ENCODE measurements at regions not wholly inside any gene's neighbourhood (a gene's known extent, or its start where the extent isn't known, plus 50 kb on each side); places are given as distances from the start of the nearest gene placed in this dataset.

- Histone ChIP-seq H3K36me3 (ENCODE audit: insufficient read depth, low read length) (no peaks in the 10 kb centered on the region), H3K4me3 (ENCODE audit: low read length) (no peak overlapping the region), H3K9me3 (ENCODE audit: insufficient read depth, low read depth, low read length) (no peaks in the 10 kb centered on the region), H3K4me1 (ENCODE audit: insufficient read depth, low read length) (peaks cover 11% of the 10 kb centered on the region), H3K27ac (ENCODE audit: low read depth, low read length) (no peak overlapping the region), H3K27me3 (ENCODE audit: insufficient read depth, low read length) (no peaks in the 10 kb centered on the region), H3K9ac (ENCODE audit: low read depth, low read length) (no peak overlapping the region)
- 97% methylated on average over 4 of the region's 4 CpGs for WGBS
These were observed 328.2 kb upstream of the MEX3C start for GRCh38 chr18:51525453-51526225.

- H3K27ac ChIP-seq (ENCODE audit: low read depth, low read length) = no peak overlapping the region
- H3K4me1 ChIP-seq (ENCODE audit: insufficient read depth, low read length) = peaks cover 4% of the 10 kb centered on the region
- no peaks in the 10 kb centered on the region for H3K9me3 ChIP-seq (ENCODE audit: insufficient read depth, low read depth, low read length)
- no peak overlapping the region for H3K9ac ChIP-seq (ENCODE audit: low read depth, low read length)
- H3K4me3 ChIP-seq (ENCODE audit: low read length) = no peak overlapping the region
- no peaks in the 10 kb centered on the region for H3K36me3 ChIP-seq (ENCODE audit: insufficient read depth, low read length)
- WGBS = no CpG with 5 or more reads among the region's 1 CpG
- H3K27me3 ChIP-seq (ENCODE audit: insufficient read depth, low read length) = no peaks in the 10 kb centered on the region
These were observed 330.3 kb upstream of the MEX3C start for GRCh38 chr18:51527826-51528225.

GRCh38 chr18:51531501-51531900 is 334.0 kb upstream of the MEX3C start:
- Histone ChIP-seq H3K27ac (ENCODE audit: low read depth, low read length) (no peak overlapping the region), H3K9me3 (ENCODE audit: insufficient read depth, low read depth, low read length) (no peaks in the 10 kb centered on the region), H3K9ac (ENCODE audit: low read depth, low read length) (no peak overlapping the region), H3K4me3 (ENCODE audit: low read length) (no peak overlapping the region), H3K27me3 (ENCODE audit: insufficient read depth, low read length) (no peaks in the 10 kb centered on the region), H3K4me1 (ENCODE audit: insufficient read depth, low read length) (no peaks in the 10 kb centered on the region), H3K36me3 (ENCODE audit: insufficient read depth, low read length) (no peaks in the 10 kb centered on the region)
- 96% methylated on average over 5 of the region's 5 CpGs for WGBS

- H3K4me1 ChIP-seq (ENCODE audit: insufficient read depth, low read length) = 0 out of 2 replicates have a peak, but pooled peaks cover 5% of the 10 kb centered on the region
- H3K36me3 ChIP-seq (ENCODE audit: insufficient read depth, low read length) = no peaks in the 10 kb centered on the region
- H3K27me3 ChIP-seq (ENCODE audit: insufficient read depth, low read length) = no peaks in the 10 kb centered on the region
- H3K9ac ChIP-seq (ENCODE audit: low read depth, low read length) = no peak overlapping the region
- no peak overlapping the region for H3K4me3 ChIP-seq (ENCODE audit: low read length)
- 11% methylated on average over 6 of the region's 6 CpGs for WGBS
- no peak overlapping the region for H3K27ac ChIP-seq (ENCODE audit: low read depth, low read length)
- H3K9me3 ChIP-seq (ENCODE audit: insufficient read depth, low read depth, low read length) = no peaks in the 10 kb centered on the region
These were observed 340.0 kb upstream of the MEX3C start for GRCh38 chr18:51537487-51537886.

GRCh38 chr18:51540562-51540961 is 343.1 kb upstream of the MEX3C start:
- no peak overlapping the region for H3K4me3 ChIP-seq (ENCODE audit: low read length)
- no peaks in the 10 kb centered on the region for H3K27me3 ChIP-seq (ENCODE audit: insufficient read depth, low read length)
- H3K36me3 ChIP-seq (ENCODE audit: insufficient read depth, low read length) = no peaks in the 10 kb centered on the region
- 100% methylated on average over 1 of the region's 1 CpG for WGBS
- H3K27ac ChIP-seq (ENCODE audit: low read depth, low read length) = no peak overlapping the region
- H3K4me1 ChIP-seq (ENCODE audit: insufficient read depth, low read length) = 0 out of 2 replicates have a peak, but pooled peaks cover 5% of the 10 kb centered on the region
- no peak overlapping the region for H3K9ac ChIP-seq (ENCODE audit: low read depth, low read length)
- no peaks in the 10 kb centered on the region for H3K9me3 ChIP-seq (ENCODE audit: insufficient read depth, low read depth, low read length)

GRCh38 chr18:51541230-51541629 is 343.7 kb upstream of the MEX3C start:
- Histone ChIP-seq H3K9ac (ENCODE audit: low read depth, low read length) (no peak overlapping the region), H3K9me3 (ENCODE audit: insufficient read depth, low read depth, low read length) (no peaks in the 10 kb centered on the region), H3K4me3 (ENCODE audit: low read length) (no peak overlapping the region), H3K27me3 (ENCODE audit: insufficient read depth, low read length) (no peaks in the 10 kb centered on the region), H3K4me1 (ENCODE audit: insufficient read depth, low read length) (0 out of 2 replicates have a peak, but pooled peaks cover 5% of the 10 kb centered on the region), H3K27ac (ENCODE audit: low read depth, low read length) (no peak overlapping the region), H3K36me3 (ENCODE audit: insufficient read depth, low read length) (no peaks in the 10 kb centered on the region)

- Histone ChIP-seq H3K4me1 (ENCODE audit: insufficient read depth, low read length) (no peaks in the 10 kb centered on the region), H3K4me3 (ENCODE audit: low read length) (no peak overlapping the region), H3K36me3 (ENCODE audit: insufficient read depth, low read length) (no peaks in the 10 kb centered on the region), H3K27me3 (ENCODE audit: insufficient read depth, low read length) (no peaks in the 10 kb centered on the region), H3K9ac (ENCODE audit: low read depth, low read length) (no peak overlapping the region), H3K27ac (ENCODE audit: low read depth, low read length) (no peak overlapping the region), H3K9me3 (ENCODE audit: insufficient read depth, low read depth, low read length) (no peaks in the 10 kb centered on the region)
- 95% methylated on average over 1 of the region's 1 CpG for WGBS
These were observed 346.2 kb upstream of the MEX3C start for GRCh38 chr18:51543658-51544155.

- Histone ChIP-seq H3K9ac (ENCODE audit: low read depth, low read length) (no peak overlapping the region), H3K9me3 (ENCODE audit: insufficient read depth, low read depth, low read length) (no peaks in the 10 kb centered on the region), H3K27ac (ENCODE audit: low read depth, low read length) (no peak overlapping the region), H3K27me3 (ENCODE audit: insufficient read depth, low read length) (no peaks in the 10 kb centered on the region), H3K4me3 (ENCODE audit: low read length) (no peak overlapping the region), H3K36me3 (ENCODE audit: insufficient read depth, low read length) (no peaks in the 10 kb centered on the region), H3K4me1 (ENCODE audit: insufficient read depth, low read length) (no peaks in the 10 kb centered on the region)
- WGBS = 95% methylated on average over 4 of the region's 4 CpGs
These were observed 348.0 kb upstream of the MEX3C start for GRCh38 chr18:51545446-51545845.

- 96% methylated on average over 2 of the region's 2 CpGs for WGBS
- no peaks in the 10 kb centered on the region for H3K27me3 ChIP-seq (ENCODE audit: insufficient read depth, low read length)
- no peaks in the 10 kb centered on the region for H3K36me3 ChIP-seq (ENCODE audit: insufficient read depth, low read length)
- peaks cover 3% of the 10 kb centered on the region; the same call in 1 of the 2 replicates for H3K4me1 ChIP-seq (ENCODE audit: insufficient read depth, low read length)
- no peak overlapping the region for H3K4me3 ChIP-seq (ENCODE audit: low read length)
- H3K27ac ChIP-seq (ENCODE audit: low read depth, low read length) = no peak overlapping the region
- no peak overlapping the region for H3K9ac ChIP-seq (ENCODE audit: low read depth, low read length)
- no peaks in the 10 kb centered on the region for H3K9me3 ChIP-seq (ENCODE audit: insufficient read depth, low read depth, low read length)
These were observed 361.9 kb upstream of the MEX3C start for GRCh38 chr18:51559198-51559901.

GRCh38 chr18:51559902-51560287 is 362.4 kb upstream of the MEX3C start:
- H3K27ac ChIP-seq (ENCODE audit: low read depth, low read length) = no peak overlapping the region
- 93% methylated on average over 1 of the region's 1 CpG for whole genome bisulfite sequencing
- H3K9me3 ChIP-seq (ENCODE audit: insufficient read depth, low read depth, low read length) = no peaks in the 10 kb centered on the region
- no peak overlapping the region for H3K9ac ChIP-seq (ENCODE audit: low read depth, low read length)
- H3K4me3 ChIP-seq (ENCODE audit: low read length) = no peak overlapping the region
- H3K36me3 ChIP-seq (ENCODE audit: insufficient read depth, low read length) = no peaks in the 10 kb centered on the region
- H3K27me3 ChIP-seq (ENCODE audit: insufficient read depth, low read length) = no peaks in the 10 kb centered on the region
- peaks cover 3% of the 10 kb centered on the region; the same call in 1 of the 2 replicates for H3K4me1 ChIP-seq (ENCODE audit: insufficient read depth, low read length)

GRCh38 chr18:51561821-51562220 is 364.3 kb upstream of the MEX3C start:
- 98% methylated on average over 4 of the region's 4 CpGs for WGBS
- no peak overlapping the region for H3K9ac ChIP-seq (ENCODE audit: low read depth, low read length)
- H3K27me3 ChIP-seq (ENCODE audit: insufficient read depth, low read length) = no peaks in the 10 kb centered on the region
- H3K9me3 ChIP-seq (ENCODE audit: insufficient read depth, low read depth, low read length) = no peaks in the 10 kb centered on the region
- H3K4me1 ChIP-seq (ENCODE audit: insufficient read depth, low read length) = peaks cover 3% of the 10 kb centered on the region; the same call in 1 of the 2 replicates
- H3K27ac ChIP-seq (ENCODE audit: low read depth, low read length) = no peak overlapping the region
- no peak overlapping the region for H3K4me3 ChIP-seq (ENCODE audit: low read length)
- H3K36me3 ChIP-seq (ENCODE audit: insufficient read depth, low read length) = no peaks in the 10 kb centered on the region
